Endodermal cell (in vitro differentiated cells): ENCODE measurements at regions not wholly inside any gene's neighbourhood (a gene's known extent, or its start where the extent isn't known, plus 50 kb on each side); places are given as distances from the start of the nearest gene placed in this dataset.

ENCODE experiments used
- DNase-seq: peaks from one replicate; pipeline ENCODE4 v3.0.0-alpha.2; 2017
- H3K27ac ChIP-seq: 2 replicates; pipeline ENCODE4 v1.5.1; 2013; ENCODE audit warnings: mild to moderate bottlenecking, low read depth, low read length, moderate library complexity
- H3K27me3 ChIP-seq: 2 replicates; pipeline ENCODE4 v1.6.1; 2013; ENCODE audit warnings: mild to moderate bottlenecking, low read length, moderate library complexity; ENCODE audit not compliant: insufficient read depth, control insufficient read depth, poor library complexity, severe bottlenecking
- H3K36me3 ChIP-seq: 2 replicates; pipeline ENCODE4 v1.7.0; 2013; ENCODE audit warnings: mild to moderate bottlenecking, low read length, moderate library complexity; ENCODE audit not compliant: control insufficient read depth, insufficient read depth
- H3K4me1 ChIP-seq: one replicate; pipeline ENCODE4 v1.7.0; 2013; ENCODE audit warnings: low read length; ENCODE audit not compliant: control insufficient read depth, insufficient read depth
- H3K4me3 ChIP-seq: 2 replicates; pipeline ENCODE4 v1.5.1; 2013; ENCODE audit warnings: mild to moderate bottlenecking, low read length, moderate library complexity
- H3K9ac ChIP-seq: 2 replicates; pipeline ENCODE4 v1.6.1; 2013; ENCODE audit warnings: mild to moderate bottlenecking, low read length, moderate library complexity; ENCODE audit not compliant: poor library complexity, severe bottlenecking; ENCODE audit errors: extremely low read depth
- H3K9me3 ChIP-seq: 2 replicates; pipeline ENCODE4 v1.6.1; 2013; ENCODE audit warnings: mild to moderate bottlenecking, low read length, moderate library complexity; ENCODE audit not compliant: control insufficient read depth
- H3K27ac Mint-ChIP-seq: 2 replicates; pipeline ENCODE4 v1.8.0; 2020; ENCODE audit warnings: mixed read lengths
- H3K27me3 Mint-ChIP-seq: 2 replicates; pipeline ENCODE4 v1.8.0; 2021; ENCODE audit warnings: mild to moderate bottlenecking, mixed read lengths; ENCODE audit not compliant: insufficient read depth
- H3K36me3 Mint-ChIP-seq: 2 replicates; pipeline ENCODE4 v1.8.0; 2020; ENCODE audit warnings: low read depth, mixed read lengths
- H3K4me1 Mint-ChIP-seq: 2 replicates; pipeline ENCODE4 v1.8.0; 2020; ENCODE audit warnings: mixed read lengths
- H3K4me3 Mint-ChIP-seq: 2 replicates; pipeline ENCODE4 v1.8.0; 2020; ENCODE audit warnings: mild to moderate bottlenecking, moderate library complexity, mixed read lengths
- H3K9me3 Mint-ChIP-seq: 2 replicates; pipeline ENCODE4 v1.8.0; 2020; ENCODE audit warnings: mild to moderate bottlenecking, mixed read lengths
- WGBS, 2 experiments: methylation state at CpG; one replicate each; pipeline versions ENCODE4 v1.1.5 to v1.1.7; 2013; ENCODE audit warnings: missing lambda C conversion rate in 2 of 2, mixed read lengths in 1 of 2; ENCODE audit not compliant: insufficient coverage in 1 of 2, insufficient read length in 1 of 2; 5-methylcytosine and 5-hydroxymethylcytosine counted together
- TF ChIP-seq, protein P1 (sequence below): fragments of 200-600 bp; sonication (generic); conservative IDR thresholded peaks from 2 replicates; pipeline ENCODE4 v1.5.0; 2021; ENCODE audit warnings: antibody characterized with exemption, mild to moderate bottlenecking

DNA sequence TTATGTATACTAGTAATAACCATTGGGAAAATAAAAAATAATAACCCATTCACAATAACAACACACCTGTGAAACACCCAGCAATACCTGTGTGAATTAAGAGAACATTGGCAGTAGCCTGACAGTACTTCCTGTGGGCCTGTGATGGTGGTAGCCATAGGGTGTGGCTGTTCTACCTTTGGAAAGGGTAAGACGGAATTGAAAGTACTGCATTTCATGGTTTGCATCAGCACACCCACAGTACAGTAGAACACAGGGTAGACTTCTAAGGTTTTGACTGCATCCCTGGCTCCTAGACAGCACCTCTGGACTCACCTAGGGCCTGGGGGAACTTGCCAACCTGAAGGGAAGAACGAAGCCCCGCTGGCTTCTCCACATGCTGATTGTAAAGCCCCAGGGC is 279.8 kb downstream of the HTR1B start:
- H3K4me1 ChIP-seq: no peaks in the 10 kb centered on the region
- H3K36me3 ChIP-seq: no peaks in the 10 kb centered on the region
- Mint-ChIP-seq H3K4me3 (no peak overlapping the region), H3K36me3 (no peaks in the 10 kb centered on the region), H3K4me1 (no peaks in the 10 kb centered on the region), H3K9me3 (no peaks in the 10 kb centered on the region), H3K27me3 (no peaks in the 10 kb centered on the region), H3K27ac (no peak overlapping the region)
- no peak for DNase-seq
- H3K9ac ChIP-seq: no peak overlapping the region
- H3K4me3 ChIP-seq: no peak overlapping the region
- no peak overlapping the region for H3K27ac ChIP-seq
- H3K9me3 ChIP-seq: no peaks in the 10 kb centered on the region
- H3K27me3 ChIP-seq: no peaks in the 10 kb centered on the region
- TF ChIP-seq, protein P1, sequence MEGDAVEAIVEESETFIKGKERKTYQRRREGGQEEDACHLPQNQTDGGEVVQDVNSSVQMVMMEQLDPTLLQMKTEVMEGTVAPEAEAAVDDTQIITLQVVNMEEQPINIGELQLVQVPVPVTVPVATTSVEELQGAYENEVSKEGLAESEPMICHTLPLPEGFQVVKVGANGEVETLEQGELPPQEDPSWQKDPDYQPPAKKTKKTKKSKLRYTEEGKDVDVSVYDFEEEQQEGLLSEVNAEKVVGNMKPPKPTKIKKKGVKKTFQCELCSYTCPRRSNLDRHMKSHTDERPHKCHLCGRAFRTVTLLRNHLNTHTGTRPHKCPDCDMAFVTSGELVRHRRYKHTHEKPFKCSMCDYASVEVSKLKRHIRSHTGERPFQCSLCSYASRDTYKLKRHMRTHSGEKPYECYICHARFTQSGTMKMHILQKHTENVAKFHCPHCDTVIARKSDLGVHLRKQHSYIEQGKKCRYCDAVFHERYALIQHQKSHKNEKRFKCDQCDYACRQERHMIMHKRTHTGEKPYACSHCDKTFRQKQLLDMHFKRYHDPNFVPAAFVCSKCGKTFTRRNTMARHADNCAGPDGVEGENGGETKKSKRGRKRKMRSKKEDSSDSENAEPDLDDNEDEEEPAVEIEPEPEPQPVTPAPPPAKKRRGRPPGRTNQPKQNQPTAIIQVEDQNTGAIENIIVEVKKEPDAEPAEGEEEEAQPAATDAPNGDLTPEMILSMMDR: no peak
- WGBS, 2 experiments: 93 to 100% methylated on average over 1 to 3 of the region's 3 CpGs

DNA sequence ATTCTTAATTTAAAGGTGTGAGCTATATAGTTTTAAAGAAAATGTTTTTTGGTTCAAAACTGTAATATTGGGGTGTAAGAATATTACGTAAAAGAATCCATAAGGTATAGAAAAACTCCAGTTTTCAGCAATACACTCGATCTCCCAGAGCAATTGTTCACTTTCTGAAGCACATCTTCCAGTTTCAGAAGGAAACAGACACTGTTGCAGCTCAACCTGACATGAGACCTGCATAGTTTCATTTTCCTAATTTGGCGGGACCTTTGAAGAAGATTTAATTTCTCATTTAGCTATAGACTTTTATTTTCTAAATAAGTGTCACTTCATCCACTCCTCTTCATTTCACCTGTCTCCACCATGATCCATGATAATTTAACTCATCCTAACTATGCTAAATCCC is 281.5 kb downstream of the HTR1B start:
- Histone ChIP-seq H3K4me3 (no peak overlapping the region), H3K27ac (no peak overlapping the region), H3K27me3 (no peaks in the 10 kb centered on the region), H3K4me1 (no peaks in the 10 kb centered on the region), H3K9ac (no peak overlapping the region), H3K9me3 (no peaks in the 10 kb centered on the region), H3K36me3 (no peaks in the 10 kb centered on the region)
- TF ChIP-seq, protein P1: no peak
- H3K27me3 Mint-ChIP-seq: no peaks in the 10 kb centered on the region
- no peaks in the 10 kb centered on the region for H3K4me1 Mint-ChIP-seq
- H3K9me3 Mint-ChIP-seq: no peaks in the 10 kb centered on the region
- H3K4me3 Mint-ChIP-seq: no peak overlapping the region
- 89 to 100% methylated on average over 1 to 3 of the region's 3 CpGs for WGBS, 2 experiments
- no peak overlapping the region for H3K27ac Mint-ChIP-seq
- DNase-seq: no peak
- H3K36me3 Mint-ChIP-seq: no peaks in the 10 kb centered on the region

DNA sequence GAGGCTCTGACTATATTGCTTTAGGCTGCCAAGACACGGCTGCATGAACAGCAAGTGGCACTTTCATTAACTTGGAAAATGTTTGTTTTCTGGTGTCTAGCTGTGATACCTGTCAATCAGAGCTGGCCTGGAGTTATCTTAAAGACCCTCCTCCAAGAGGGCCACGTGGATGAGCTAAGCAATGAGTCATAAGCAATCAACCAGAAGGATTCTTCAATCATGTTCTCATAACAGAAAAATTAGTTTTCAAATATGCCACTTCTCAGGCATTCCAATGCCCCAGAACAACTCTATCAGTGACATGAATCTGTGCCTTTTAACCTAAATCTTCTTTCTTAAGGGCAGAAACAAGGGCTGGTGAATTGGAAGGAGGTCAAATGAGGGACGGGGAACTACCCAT is 283.0 kb downstream of the HTR1B start:
- TF ChIP-seq, protein P1: no peak
- Mint-ChIP-seq H3K27ac (no peak overlapping the region), H3K36me3 (no peaks in the 10 kb centered on the region), H3K27me3 (no peaks in the 10 kb centered on the region), H3K9me3 (no peaks in the 10 kb centered on the region), H3K4me1 (no peaks in the 10 kb centered on the region), H3K4me3 (no peak overlapping the region)
- no peak overlapping the region for H3K4me3 ChIP-seq
- WGBS, 2 experiments: 60 to 74% methylated on average over 1 to 3 of the region's 3 CpGs
- no peaks in the 10 kb centered on the region for H3K36me3 ChIP-seq
- no peak overlapping the region for H3K27ac ChIP-seq
- H3K27me3 ChIP-seq: no peaks in the 10 kb centered on the region
- DNase-seq: no peak
- no peaks in the 10 kb centered on the region for H3K4me1 ChIP-seq
- no peaks in the 10 kb centered on the region for H3K9me3 ChIP-seq
- H3K9ac ChIP-seq: no peak overlapping the region
